ENCODE measurements at regions not wholly inside any gene's neighbourhood (a gene's known extent, or its start where the extent isn't known, plus 50 kb on each side); places are given as distances from the start of the nearest gene placed in this dataset.

- Histone ChIP-seq H3K4me1 (ENCODE audit: control insufficient read depth in 2 of 3, insufficient read depth in 2 of 3, low read depth in 1 of 3, low read length in 3 of 3) (no peaks in the 10 kb centered on the region), H3K4me3 (ENCODE audit: low read length in 3 of 3) (no peak overlapping the region), H3K36me3 (ENCODE audit: control insufficient read depth in 2 of 3, insufficient read depth in 3 of 3, low read length in 3 of 3) (no peaks in the 10 kb centered on the region), H3K9ac (ENCODE audit: low read length in 3 of 3) (no peak overlapping the region), H3K9me3 (ENCODE audit: control insufficient read depth in 2 of 3, insufficient read depth in 1 of 3, low read length in 3 of 3) (no peaks in the 10 kb centered on the region), H3K27ac (ENCODE audit: low read depth in 2 of 2, low read length in 2 of 2) (no peak overlapping the region), H3K27me3 (ENCODE audit: control insufficient read depth, insufficient read depth, low read length) (no peaks in the 10 kb centered on the region)
- DNase-seq (no peak), FAIRE-seq (no peak)
- intact Hi-C loops (cut with DNase I) = no loop called here
- no peak for TF ChIP-seq CTCF (IDR thresholded peaks at IDR 0.05; ENCODE audit: borderline replicate concordance, extremely low read depth, insufficient read depth)
Measured at GRCh38 chr6:148143771-148144170, 198.9 kb upstream of the SASH1 start.

- peak; percentile 75 for TF ChIP-seq CTCF (IDR thresholded peaks at IDR 0.05; ENCODE audit: borderline replicate concordance, extremely low read depth, insufficient read depth)
- intact Hi-C loops (cut with DNase I) = no loop called here
- no peak overlapping the region for H3K9ac ChIP-seq (ENCODE audit: low read length in 3 of 3)
- FAIRE-seq (peak; percentile 90), DNase-seq (peak in 4 of 5 donors; percentile 68 to 90 (median 70))
- H3K4me3 ChIP-seq (ENCODE audit: low read length in 3 of 3) = peak overlapping the region in 1 of 3 donors; percentile 17
- no peaks in the 10 kb centered on the region for H3K4me1 ChIP-seq (ENCODE audit: control insufficient read depth in 2 of 3, insufficient read depth in 2 of 3, low read depth in 1 of 3, low read length in 3 of 3)
- H3K27me3 ChIP-seq (ENCODE audit: control insufficient read depth, insufficient read depth, low read length) = no peaks in the 10 kb centered on the region
- no peaks in the 10 kb centered on the region for H3K36me3 ChIP-seq (ENCODE audit: control insufficient read depth in 2 of 3, insufficient read depth in 3 of 3, low read length in 3 of 3)
- H3K27ac ChIP-seq (ENCODE audit: low read depth in 2 of 2, low read length in 2 of 2) = no peak overlapping the region
- H3K9me3 ChIP-seq (ENCODE audit: control insufficient read depth in 2 of 3, insufficient read depth in 1 of 3, low read length in 3 of 3) = no peaks in the 10 kb centered on the region
Measured at GRCh38 chr6:148144917-148145521, 197.6 kb upstream of the SASH1 start.

- FAIRE-seq (no peak), DNase-seq (peak in 1 of 5 donors; percentile 20)
- TF ChIP-seq CTCF (IDR thresholded peaks at IDR 0.05; ENCODE audit: borderline replicate concordance, extremely low read depth, insufficient read depth) = no peak
- no peaks in the 10 kb centered on the region for H3K9me3 ChIP-seq (ENCODE audit: control insufficient read depth in 2 of 3, insufficient read depth in 1 of 3, low read length in 3 of 3)
- no peaks in the 10 kb centered on the region for H3K36me3 ChIP-seq (ENCODE audit: control insufficient read depth in 2 of 3, insufficient read depth in 3 of 3, low read length in 3 of 3)
- no peak overlapping the region for H3K9ac ChIP-seq (ENCODE audit: low read length in 3 of 3)
- H3K4me1 ChIP-seq (ENCODE audit: control insufficient read depth in 2 of 3, insufficient read depth in 2 of 3, low read depth in 1 of 3, low read length in 3 of 3) = no peaks in the 10 kb centered on the region
- intact Hi-C loops (cut with DNase I) = no loop called here
- H3K27me3 ChIP-seq (ENCODE audit: control insufficient read depth, insufficient read depth, low read length) = no peaks in the 10 kb centered on the region
- H3K4me3 ChIP-seq (ENCODE audit: low read length in 3 of 3) = no peak overlapping the region
- H3K27ac ChIP-seq (ENCODE audit: low read depth in 2 of 2, low read length in 2 of 2) = no peak overlapping the region
Measured at GRCh38 chr6:148146717-148147462, 195.7 kb upstream of the SASH1 start.

Measured in kidney (tissue), 13 donors.